ENCODE measurements at regions not wholly inside any gene's neighbourhood (a gene's known extent, or its start where the extent isn't known, plus 50 kb on each side); places are given as distances from the start of the nearest gene placed in this dataset.

DNA sequence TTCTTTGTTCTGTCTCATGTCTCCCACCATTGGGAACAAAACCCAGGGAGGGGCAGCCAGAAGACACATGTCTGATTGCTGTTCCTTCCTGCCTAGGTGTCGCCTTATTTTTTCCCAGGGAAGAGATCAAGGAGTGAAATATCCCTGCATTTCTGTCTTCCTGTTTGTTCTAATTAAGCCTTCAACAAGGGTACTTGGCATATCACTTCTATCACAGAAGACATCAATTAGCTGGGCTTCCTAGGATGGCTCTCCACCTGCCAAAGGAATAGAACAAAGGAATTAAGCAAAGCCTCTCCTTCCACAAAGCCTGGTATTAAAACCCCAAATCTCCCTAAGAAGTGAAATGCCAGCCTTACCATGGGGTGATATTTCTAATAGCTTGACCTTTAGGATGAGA, 299.5 kb upstream of the CD180 start:
- TF ChIP-seq CTCF (IDR thresholded peaks at IDR 0.05; ENCODE audit: low read depth, low read length, poor library complexity, severe bottlenecking) (no peak), EZH2phosphoT487 (IDR thresholded peaks at IDR 0.05; ENCODE audit: borderline replicate concordance, low read length) (no peak)

All from DOHH2 (cell line).